MV-4-11 (cell line): ENCODE measurements at regions not wholly inside any gene's neighbourhood (a gene's known extent, or its start where the extent isn't known, plus 50 kb on each side); places are given as distances from the start of the nearest gene placed in this dataset.
"Not testable (repeated sequence)": the region's sequence is repeated elsewhere in the genome, so short reads cannot be mapped to it uniquely, and the experiment has no call there.

ENCODE experiments used
- DNase-seq: peaks from one replicate; lab custom pipeline; 2025; lab: John Stamatoyannopoulos, UW

DNA sequence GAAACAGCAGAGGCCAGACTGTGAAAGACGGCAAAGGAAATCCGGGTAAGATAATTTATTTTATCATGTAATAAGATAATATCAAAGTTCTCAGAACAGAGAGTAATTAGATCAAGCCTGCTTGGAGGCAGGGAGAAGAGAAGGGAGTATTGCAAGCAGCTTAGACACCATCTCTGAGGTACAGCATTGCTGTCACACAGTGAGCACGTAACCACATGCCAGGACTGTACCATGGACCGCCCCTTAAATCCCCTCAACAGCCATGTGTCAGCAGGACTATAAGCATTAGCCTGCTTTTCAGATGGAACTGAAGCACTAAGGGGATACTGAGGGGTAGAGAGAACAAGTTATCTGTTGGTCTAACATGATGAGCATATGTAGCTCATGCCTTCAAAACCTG lies 141.5 kb downstream of the C6orf118 start:
- DNase-seq = no peak

- no peak for DNase-seq
These were observed 142.1 kb downstream of the C6orf118 start for GRCh38 chr6:165167311-165167710.

- no peak for DNase-seq
These were observed 145.9 kb downstream of the C6orf118 start for GRCh38 chr6:165163519-165163918.

DNA sequence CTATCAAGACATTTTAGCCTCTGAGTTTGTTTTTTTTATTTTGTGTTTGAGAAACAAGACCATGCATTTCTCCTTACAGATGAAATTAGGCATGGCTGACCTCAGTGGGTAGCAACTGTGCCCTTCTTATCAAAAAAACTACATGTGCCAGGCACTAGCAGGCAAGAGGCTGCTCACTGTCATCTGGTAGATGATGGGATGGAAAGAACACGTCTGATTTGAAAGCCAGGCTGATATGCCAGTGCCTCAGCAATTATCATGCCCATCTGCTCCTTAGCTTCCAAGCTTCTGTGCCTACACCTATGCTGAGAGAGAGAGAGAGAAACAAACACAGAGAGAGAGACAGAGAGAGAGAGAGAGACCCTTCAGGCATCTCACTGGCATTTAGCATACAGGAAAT lies 149.9 kb downstream of the C6orf118 start:
- DNase-seq = no peak

DNA sequence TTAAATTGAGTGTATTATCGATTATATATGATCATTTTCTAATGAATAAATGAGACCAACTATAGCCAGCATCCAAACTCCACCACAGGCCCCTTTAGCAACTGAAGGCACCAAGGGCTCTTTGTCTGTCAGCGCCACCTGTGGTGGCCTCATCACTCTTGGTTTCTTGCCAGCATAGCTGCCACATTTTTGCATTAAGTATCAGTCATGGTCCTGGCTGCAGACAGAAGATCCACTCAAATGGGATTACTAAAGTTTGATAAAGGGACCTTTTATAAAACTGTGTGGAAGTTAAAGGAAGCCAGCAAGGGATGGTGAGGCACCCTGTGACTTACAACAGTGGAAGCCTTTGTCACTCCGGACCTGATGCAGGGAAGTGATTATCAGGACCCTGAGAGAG lies 162.9 kb downstream of the C6orf118 start:
- DNase-seq = no peak

DNA sequence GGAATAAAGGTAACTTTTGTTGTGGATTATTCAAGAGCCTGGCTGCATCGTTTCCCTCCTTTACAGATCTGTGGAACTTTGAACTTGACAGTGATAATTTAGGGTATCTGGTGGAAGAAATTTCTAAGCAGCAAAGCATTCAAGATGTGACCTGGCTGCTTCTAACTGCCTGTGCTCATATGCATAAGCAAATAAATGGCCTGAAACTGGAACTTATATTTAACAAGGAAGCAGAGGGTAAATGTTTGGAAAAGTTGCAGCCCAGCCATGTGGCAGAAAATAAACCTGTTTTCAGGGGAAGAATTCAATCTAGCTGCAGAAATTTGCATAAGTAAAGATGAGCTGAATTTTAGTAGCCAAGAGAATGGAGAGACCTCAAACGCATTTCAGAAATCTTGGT lies 173.5 kb downstream of the C6orf118 start:
- no peak for DNase-seq

DNA sequence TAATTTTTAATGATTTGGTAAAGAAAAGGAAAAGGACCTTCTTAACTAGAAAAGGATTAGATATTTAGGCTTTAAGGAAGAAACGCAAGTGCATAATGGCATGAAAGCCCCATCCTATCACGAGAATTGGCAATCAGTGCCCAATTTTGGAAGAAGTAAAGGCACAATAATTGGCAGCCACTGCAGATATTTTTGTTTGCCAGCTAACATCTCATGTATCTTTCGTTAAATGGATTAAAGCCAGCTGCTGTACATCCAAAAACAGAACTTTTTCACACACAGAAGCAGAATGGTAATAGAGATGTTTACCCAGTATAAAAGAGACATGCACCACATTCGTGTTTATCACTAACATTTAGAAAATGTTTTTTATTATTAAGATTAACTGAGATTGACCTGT lies 180.3 kb downstream of the C6orf118 start:
- no peak for DNase-seq

- not testable (repeated sequence) for DNase-seq
These were observed 181.7 kb downstream of the C6orf118 start for GRCh38 chr6:165127743-165128142.

- DNase-seq = not testable (repeated sequence)
These were observed 184.7 kb downstream of the C6orf118 start for GRCh38 chr6:165124681-165125080.

DNA sequence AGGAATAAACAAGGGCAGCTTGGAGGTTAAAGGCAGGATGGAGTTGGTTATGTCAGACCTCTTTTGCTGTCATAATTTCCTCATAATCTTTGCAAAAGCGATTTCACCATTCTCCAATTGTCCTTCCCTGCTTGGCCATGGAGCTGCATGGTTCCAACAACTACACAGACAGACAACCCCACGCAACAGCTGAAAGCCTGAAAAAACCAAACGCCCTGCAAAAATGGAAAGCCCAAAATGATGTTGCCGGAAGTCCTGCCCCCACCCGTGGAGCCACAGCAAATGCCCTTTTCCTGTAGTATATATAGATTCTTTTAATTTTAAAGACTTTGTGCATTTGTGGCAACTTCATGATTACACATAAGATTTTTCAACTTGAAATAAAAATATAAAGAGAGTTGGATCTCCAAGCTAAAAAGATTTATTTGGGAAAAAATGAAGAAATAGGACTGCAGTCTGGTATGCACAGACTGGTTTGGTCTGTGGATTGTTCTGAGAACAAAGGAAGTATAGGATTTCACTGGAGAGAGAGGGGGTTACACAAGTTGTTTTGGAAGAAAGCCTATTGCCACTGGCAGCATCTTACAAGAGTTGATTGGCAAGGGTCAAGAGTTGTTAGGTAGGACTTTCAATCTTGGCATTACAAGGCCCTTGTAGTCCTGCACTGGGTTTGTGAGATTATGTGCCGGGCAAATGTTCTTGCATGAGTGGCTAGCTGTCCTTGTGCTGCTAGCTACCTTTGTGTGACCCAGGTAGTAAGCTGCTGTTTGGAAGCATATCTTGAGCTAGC lies 190.0 kb downstream of the C6orf118 start:
- DNase-seq = peak; percentile 19

DNA sequence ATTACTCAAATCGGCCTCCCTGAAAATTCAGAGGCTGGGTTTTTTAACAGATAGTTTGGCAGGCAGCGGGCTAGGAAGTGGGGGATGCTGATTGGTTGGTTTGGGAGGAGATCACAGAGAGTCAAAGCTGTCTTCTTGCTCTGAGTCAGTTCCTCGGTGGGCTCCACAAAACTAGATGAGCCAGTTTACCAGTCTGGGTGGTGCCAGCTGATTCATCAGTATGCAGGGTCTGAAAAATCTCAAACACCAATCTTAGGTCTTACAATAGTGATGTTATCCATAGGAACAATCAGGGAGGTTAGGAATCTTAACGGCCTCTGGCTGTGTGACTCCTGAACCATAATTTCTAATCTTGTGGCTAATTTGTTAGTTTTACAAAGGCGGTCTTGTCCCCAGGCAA lies 190.7 kb downstream of the C6orf118 start:
- DNase-seq = no peak

- DNase-seq = no peak
These were observed 191.6 kb downstream of the C6orf118 start for GRCh38 chr6:165117806-165118205.

GRCh38 chr6:165117121-165117520 lies 192.3 kb downstream of the C6orf118 start:
- DNase-seq = no peak

GRCh38 chr6:165110860-165111259 lies 198.5 kb downstream of the C6orf118 start:
- DNase-seq = no peak

DNA sequence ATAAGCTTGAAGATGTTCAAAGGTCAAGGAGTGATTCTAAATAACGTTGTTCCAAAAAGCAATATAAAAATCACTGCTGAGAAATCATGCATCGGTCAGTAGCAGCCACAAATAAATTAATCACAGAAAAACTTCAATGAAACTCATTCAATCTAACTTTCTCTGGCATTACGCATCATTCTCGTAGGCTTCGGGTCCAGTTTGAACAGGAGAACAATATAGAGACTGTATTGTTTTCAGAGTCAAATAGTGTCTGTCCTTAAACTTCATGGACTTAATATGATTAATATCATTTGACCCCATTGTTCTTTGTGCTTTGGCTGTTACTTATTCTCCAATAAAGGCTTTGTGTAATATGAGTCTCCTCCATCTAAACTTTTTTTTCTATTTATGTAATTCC lies 200.4 kb downstream of the C6orf118 start:
- DNase-seq = no peak

- no peak for DNase-seq
These were observed 203.1 kb downstream of the C6orf118 start for GRCh38 chr6:165106261-165106660.

DNA sequence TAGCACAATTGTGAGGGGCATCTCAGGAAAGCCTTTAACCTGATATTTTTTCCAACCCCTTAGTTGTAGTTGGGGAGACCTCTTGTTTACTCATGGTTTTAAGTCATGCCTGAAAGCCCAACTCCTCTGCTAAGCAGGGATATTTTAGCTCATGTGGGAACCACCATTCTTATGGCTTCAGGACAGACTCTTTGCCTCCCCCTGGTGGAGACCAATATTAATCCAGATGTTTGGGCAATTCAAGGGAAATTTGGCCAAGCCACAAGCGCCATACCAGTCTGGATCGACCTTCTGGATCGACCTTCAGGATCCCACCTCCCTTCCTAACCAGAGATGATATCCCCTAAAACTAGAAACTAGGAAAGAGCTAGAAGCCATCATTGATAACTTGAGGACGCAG lies 211.2 kb downstream of the C6orf118 start:
- DNase-seq = no peak

- DNase-seq = peak; percentile 66
These were observed 212.5 kb downstream of the C6orf118 start for GRCh38 chr6:165096868-165097267.

DNA sequence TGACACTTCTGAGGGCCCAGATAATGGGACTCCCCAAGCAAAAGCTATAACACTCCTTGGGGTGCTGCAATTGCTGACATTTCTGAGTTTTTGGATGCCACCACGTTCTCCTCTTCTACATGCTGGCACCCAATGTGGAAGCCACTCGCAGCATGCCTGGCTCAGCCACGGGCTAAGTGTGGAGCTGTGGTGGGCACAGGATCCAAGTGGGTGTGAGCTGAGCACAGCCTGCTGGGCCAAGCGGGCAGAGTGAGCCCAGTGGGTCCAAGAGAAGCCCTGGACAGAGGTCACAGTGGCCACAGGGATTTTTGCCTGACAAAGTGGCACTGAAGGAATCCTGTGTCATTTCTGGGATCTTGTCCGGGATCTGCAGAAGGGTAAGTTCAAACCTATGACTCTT lies 213.2 kb downstream of the C6orf118 start:
- DNase-seq = no peak

DNA sequence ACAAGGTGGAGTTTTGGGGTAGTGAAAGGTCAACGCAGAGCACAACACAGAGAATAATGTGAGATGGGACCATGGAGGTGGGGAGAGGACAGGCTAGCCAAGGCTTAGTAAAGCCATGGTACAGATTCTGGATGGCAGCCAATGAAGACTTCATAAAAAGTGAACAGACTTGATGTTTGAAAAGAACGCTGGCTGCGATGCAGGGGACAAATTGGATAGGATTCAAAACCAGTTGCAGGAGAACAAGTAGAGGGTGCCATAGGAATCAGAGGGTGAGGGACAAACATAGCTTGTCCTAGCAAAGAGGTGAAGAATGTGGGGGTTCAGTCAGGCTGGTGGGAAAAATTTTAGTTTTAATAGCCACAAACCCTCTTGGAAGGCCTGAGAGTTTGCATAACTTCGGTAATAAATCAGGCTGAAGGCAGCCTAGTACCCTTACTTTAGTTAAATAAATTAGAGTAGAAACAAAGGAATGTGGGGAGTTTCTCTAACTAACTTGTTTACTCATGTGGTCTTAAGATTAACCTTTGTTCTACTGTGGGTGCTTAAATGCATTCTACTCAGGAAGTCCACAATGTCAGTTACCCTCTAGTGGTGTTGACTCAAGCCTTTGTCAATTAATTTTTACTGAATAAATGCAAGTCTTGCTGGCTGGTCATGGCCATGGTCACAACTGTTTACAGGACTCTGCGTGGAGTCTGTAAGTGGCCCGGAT lies 216.4 kb downstream of the C6orf118 start:
- no peak for DNase-seq

GRCh38 chr6:165091121-165091785 lies 218.2 kb downstream of the C6orf118 start:
- no peak for DNase-seq

DNA sequence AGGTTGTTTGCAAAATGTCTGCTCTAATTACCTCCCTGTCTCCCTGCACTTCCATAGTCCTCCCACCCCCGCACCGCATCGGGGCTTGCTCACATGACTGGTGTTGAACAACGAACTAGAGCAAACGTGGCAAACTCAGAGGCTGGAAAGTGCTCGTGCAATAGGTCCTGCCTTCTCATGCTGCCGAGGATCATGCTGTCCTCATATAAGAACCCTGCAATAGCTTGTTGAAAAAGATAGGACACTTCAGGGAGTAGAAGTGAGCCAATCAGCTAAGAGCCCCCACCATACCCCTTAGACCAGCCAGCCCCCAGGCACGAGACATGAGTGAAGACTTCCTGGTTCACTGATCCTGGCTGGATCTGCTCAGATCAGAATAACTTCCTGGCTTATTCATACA lies 219.2 kb downstream of the C6orf118 start:
- no peak for DNase-seq

GRCh38 chr6:165086814-165087213 lies 222.6 kb downstream of the C6orf118 start:
- no peak for DNase-seq
